SK-N-SH (cell line): ENCODE measurements at regions not wholly inside any gene's neighbourhood (a gene's known extent, or its start where the extent isn't known, plus 50 kb on each side); places are given as distances from the start of the nearest gene placed in this dataset.

Source experiments
- CTCF ChIA-PET: fragments of 300-600, 350-600 bp; formaldehyde crosslinking; extraction: SDS; loops from one replicate; lab custom pipeline; 2021; lab: Yijun Ruan, JAX
- POLR2A ChIA-PET: fragments of 350-600 bp; sonication (Branson Sonifier 250); formaldehyde crosslinking; extraction: SDS; loops from one replicate; lab custom pipeline; 2020; ENCODE audit warnings: antibody characterized with exemption, inconsistent platforms; lab: Yijun Ruan, JAX
- DNase-seq: peaks from one replicate; pipeline ENCODE4 v3.0.0; 2012
- H2AFZ ChIP-seq: fragments of 200-600 bp; sonication (generic); 2 replicates; pipeline ENCODE4 v1.8.1; 2016; ENCODE audit warnings: antibody characterized with exemption, mild to moderate bottlenecking, low read depth
- H3F3A ChIP-seq: fragments of 200-600 bp; sonication (generic); replicated peaks from 2 replicates; pipeline ENCODE3; 2016; ENCODE audit warnings: antibody characterized with exemption, mild to moderate bottlenecking; ENCODE audit not compliant: insufficient read depth
- H3K27ac ChIP-seq, 2 experiments: fragments of 200-500 bp in 1 of 2; fragments of 200-600 bp in 1 of 2; sonication (Bioruptor generic) in 1 of 2; sonication (generic), shearing (Covaris generic) in 1 of 2; 2 replicates each; pipeline versions ENCODE4 v1.5.1 to v1.6.1; 2014 to 2016; ENCODE audit warnings: low read depth in 2 of 2, inconsistent platforms in 1 of 2, low read length in 1 of 2, mild to moderate bottlenecking in 1 of 2, mixed read lengths in 1 of 2
- H3K27me3 ChIP-seq: fragments of 200-600 bp; sonication (generic), shearing (Covaris generic); 2 replicates; pipeline ENCODE4 v1.6.1; 2016; ENCODE audit warnings: mixed run types; ENCODE audit not compliant: insufficient read depth
- H3K36me3 ChIP-seq, 2 experiments: fragments of 200-500 bp in 1 of 2; fragments of 200-600 bp in 1 of 2; sonication (Bioruptor generic) in 1 of 2; sonication (generic) in 1 of 2; replicated peaks in 1 of 2; 2 replicates each; pipeline versions ENCODE3 to v1.5.1; 2014 to 2016; ENCODE audit warnings: low read length in 1 of 2, mild to moderate bottlenecking in 1 of 2; ENCODE audit not compliant: insufficient read depth in 2 of 2, control insufficient read depth in 1 of 2
- H3K4me1 ChIP-seq, 2 experiments: fragments of 200-500 bp in 1 of 2; fragments of 200-600 bp in 1 of 2; sonication (Bioruptor generic) in 1 of 2; sonication (generic), shearing (Covaris generic) in 1 of 2; 2 replicates each; pipeline versions ENCODE4 v1.5.1 to v1.6.1; 2014 to 2016; ENCODE audit warnings: low read depth in 1 of 2, low read length in 1 of 2, mixed run types in 1 of 2; ENCODE audit not compliant: insufficient read depth in 2 of 2, control insufficient read depth in 1 of 2
- H3K4me2 ChIP-seq: fragments of 200-600 bp; sonication (generic), shearing (Covaris generic); 2 replicates; pipeline ENCODE4 v1.6.1; 2017; ENCODE audit warnings: mixed run types
- H3K4me3 ChIP-seq, 2 experiments: fragments of 200-500 bp in 1 of 2; fragments of 200-600 bp in 1 of 2; sonication (Bioruptor generic) in 1 of 2; sonication (generic), shearing (Covaris generic) in 1 of 2; 2 replicates each; pipeline versions ENCODE4 v1.5.1 to v1.8.1; 2014 to 2016; ENCODE audit warnings: low read depth in 2 of 2, inconsistent platforms in 1 of 2, low read length in 1 of 2, mild to moderate bottlenecking in 1 of 2, mixed read lengths in 1 of 2, moderate library complexity in 1 of 2
- H3K79me2 ChIP-seq: fragments of 200-600 bp; sonication (generic); 2 replicates; pipeline ENCODE4 v1.8.1; 2017; ENCODE audit warnings: mild to moderate bottlenecking; ENCODE audit not compliant: insufficient read depth
- H3K9ac ChIP-seq: fragments of 200-600 bp; sonication (generic); 2 replicates; pipeline ENCODE4 v1.6.1; 2017; ENCODE audit warnings: mixed run types
- H3K9me2 ChIP-seq: fragments of 200-600 bp; sonication (generic); 2 replicates; pipeline ENCODE4 v1.6.1; 2017; ENCODE audit warnings: mixed run types
- H3K9me3 ChIP-seq: fragments of 200-600 bp; sonication (generic); 2 replicates; pipeline ENCODE4 v1.6.1; 2017; ENCODE audit warnings: mixed run types, mild to moderate bottlenecking, moderate library complexity
- H4K20me1 ChIP-seq: fragments of 200-600 bp; sonication (generic); 2 replicates; pipeline ENCODE4 v1.6.1; 2017; ENCODE audit warnings: mild to moderate bottlenecking, mixed run types; ENCODE audit not compliant: insufficient read depth
- CHD2 ChIP-seq: fragments of 150-350 bp; IDR thresholded peaks from 2 replicates; pipeline ENCODE4 v1.6.1; 2018; ENCODE audit warnings: low read length; ENCODE audit not compliant: partially characterized antibody
- ELF1 ChIP-seq: IDR thresholded peaks from 2 replicates; pipeline ENCODE4 v1.4.0; 2012
- EP300 ChIP-seq, 2 experiments: IDR thresholded peaks; 2 replicates each; pipeline versions ENCODE4 v1.4.0 to v1.6.1; 2012; ENCODE audit warnings: borderline replicate concordance in 1 of 2, low read depth in 1 of 2, low read length in 1 of 2
- EZH2phosphoT487 ChIP-seq: fragments of 200-600 bp; sonication (generic); IDR thresholded peaks from 2 replicates; pipeline ENCODE4 v1.6.1; 2017; ENCODE audit warnings: low read depth, mixed run types, mild to moderate bottlenecking, antibody characterized with exemption, moderate library complexity, borderline replicate concordance
- GATA2 ChIP-seq: sonication (generic); formaldehyde crosslinking; IDR thresholded peaks from 2 replicates; pipeline ENCODE4 v1.5.0; 2020; ENCODE audit warnings: mild to moderate bottlenecking, missing genetic modification reagents
- MEF2A ChIP-seq: IDR thresholded peaks from 2 replicates; pipeline ENCODE4 v1.4.0; 2012; ENCODE audit warnings: low read depth, borderline replicate concordance
- NFIC ChIP-seq: IDR thresholded peaks from 2 replicates; pipeline ENCODE4 v1.4.0; 2012; ENCODE audit warnings: borderline replicate concordance
- REST ChIP-seq: IDR thresholded peaks from 2 replicates; pipeline ENCODE4 v1.6.1; 2012; ENCODE audit warnings: mild to moderate bottlenecking, low read depth, low read length, moderate library complexity
- RXRA ChIP-seq: IDR thresholded peaks from 2 replicates; pipeline ENCODE4 v1.4.0; 2012; ENCODE audit warnings: low read depth, mild to moderate bottlenecking, borderline replicate concordance
- TCF12 ChIP-seq: IDR thresholded peaks from 2 replicates; pipeline ENCODE4 v1.4.0; 2012
- USF1 ChIP-seq: IDR thresholded peaks from 2 replicates; pipeline ENCODE4 v1.4.0; 2012; ENCODE audit warnings: low read depth, borderline replicate concordance
- ZBTB33 ChIP-seq: IDR thresholded peaks from 2 replicates; pipeline ENCODE4 v1.4.0; 2012; ENCODE audit warnings: low read depth, borderline replicate concordance
- WGBS: methylation state at CpG from one replicate; pipeline ENCODE4 v1.1.6; 2017; ENCODE audit warnings: low lambda C conversion rate; 5-methylcytosine and 5-hydroxymethylcytosine counted together

- H3K9me3 ChIP-seq = no peaks in the 10 kb centered on the region
- 81% methylated on average over 3 of the region's 3 CpGs for WGBS
- POLR2A ChIA-PET = no interaction called here
- TF ChIP-seq EZH2phosphoT487 (no peak), ZBTB33 (no peak), USF1 (no peak), GATA2 (CRISPR knock-in tag) (no peak), MEF2A (no peak), CHD2 (no peak), ELF1 (no peak), TCF12 (no peak), RXRA (no peak), REST (no peak)
- TF ChIP-seq, all 33 proteins: peak for 0
- Histone ChIP-seq H3K27me3 (no peaks in the 10 kb centered on the region), H3K9me2 (no peaks in the 10 kb centered on the region), H3K4me1 (peaks cover 0 to 5% of the 10 kb centered on the region in 2 experiments; a peak in 1 of 4 replicates), H3K79me2 (no peaks in the 10 kb centered on the region), H3K36me3 (no peaks in the 10 kb centered on the region), H3F3A (no peaks in the 10 kb centered on the region), H3K4me2 (no peak overlapping the region), H3K9ac (no peak overlapping the region), H2AFZ (no peak overlapping the region), H4K20me1 (no peaks in the 10 kb centered on the region), H3K4me3 (no peak overlapping the region), H3K27ac (no peak overlapping the region)
- DNase-seq = no peak
- CTCF ChIA-PET = no interaction called here
Observed at GRCh38 chr17:71110326-71110725, 941.0 kb downstream of the KCNJ2 start.

- TF ChIP-seq NFIC (no peak), EP300 (IDR thresholded peaks at IDR 0.05; ENCODE audit: borderline replicate concordance in 1 of 2, low read depth in 1 of 2, low read length in 1 of 2) (no peak), GATA2 (CRISPR knock-in tag) (no peak)
- Histone ChIP-seq H4K20me1 (no peaks in the 10 kb centered on the region), H3K4me3 (no peak overlapping the region), H3K9me3 (no peaks in the 10 kb centered on the region), H3K27me3 (no peaks in the 10 kb centered on the region), H3K36me3 (no peaks in the 10 kb centered on the region), H3K4me2 (no peak overlapping the region), H3K27ac (no peak overlapping the region), H3F3A (no peaks in the 10 kb centered on the region), H3K4me1 (peaks cover 0 to 5% of the 10 kb centered on the region in 2 experiments; a peak in 1 of 4 replicates), H3K9ac (no peak overlapping the region), H3K9me2 (no peaks in the 10 kb centered on the region), H2AFZ (no peak overlapping the region), H3K79me2 (no peaks in the 10 kb centered on the region)
- WGBS = 80% methylated on average over 2 of the region's 2 CpGs
- CTCF ChIA-PET = interaction anchor here (0.6 to 1.5 kb wide), 3 partner anchors 24 to 362 kb away, joined by 3 to 5 read pairs (median 3); no protein-coding TSS in a partner anchor
- POLR2A ChIA-PET = no interaction called here
- no peak for DNase-seq
Observed at GRCh38 chr17:71111460-71111859, 942.1 kb downstream of the KCNJ2 start.
